Caco-2 (cell line): ENCODE measurements at regions not wholly inside any gene's neighbourhood (a gene's known extent, or its start where the extent isn't known, plus 50 kb on each side); places are given as distances from the start of the nearest gene placed in this dataset.
"Not testable (repeated sequence)": the region's sequence is repeated elsewhere in the genome, so short reads cannot be mapped to it uniquely, and the experiment has no call there.

Source experiments
- BruUV-seq: library from RNA; stranded (reverse); fragments of 400-500 nt; replicated peaks from 2 replicates; lab custom pipeline; 2021; lab: Mats Ljungman, UMichigan
- CTCF ChIA-PET: fragments of 300-600 bp; sonication (Branson Sonifier 250); formaldehyde crosslinking; loops from one replicate; lab custom pipeline; 2022; ENCODE audit warnings: antibody characterized with exemption; lab: Charles Lee
- POLR2A ChIA-PET: fragments of 300-600 bp; sonication (Branson Sonifier 250); formaldehyde crosslinking; loops from one replicate; lab custom pipeline; 2022; ENCODE audit warnings: antibody characterized with exemption; lab: Charles Lee
- DNase-seq, 2 experiments: peaks; one replicate each; pipeline versions ENCODE4 v3.0.0 to v3.0.0-alpha.2; 2020 to 2022
- H3K27me3 ChIP-seq: replicated peaks from 2 replicates; pipeline ENCODE4 v1.6.0; 2011; ENCODE audit warnings: low read length; ENCODE audit not compliant: control insufficient read depth, insufficient read depth
- H3K36me3 ChIP-seq: 2 replicates; pipeline ENCODE4 v1.5.1; 2011; ENCODE audit warnings: low read length; ENCODE audit not compliant: control insufficient read depth, insufficient read depth
- H3K4me1 ChIP-seq: fragments of 250-450 bp; sonication (Bioruptor Pico); 2 replicates; pipeline ENCODE4 v1.5.1; 2020; ENCODE audit warnings: mild to moderate bottlenecking
- H3K4me3 ChIP-seq: 2 replicates; pipeline ENCODE4 v1.5.1; 2011; ENCODE audit warnings: low read depth, mild to moderate bottlenecking, control low read depth, low read length
- H3K9me3 ChIP-seq: fragments of 250-450 bp; sonication (Bioruptor Pico); 2 replicates; pipeline ENCODE4 v1.5.1; 2020; ENCODE audit warnings: mild to moderate bottlenecking, moderate library complexity
- H3K27ac Mint-ChIP-seq: one replicate; pipeline ENCODE4 v1.8.0; 2022; ENCODE audit warnings: mixed read lengths; ENCODE audit not compliant: unreplicated experiment
- H3K27me3 Mint-ChIP-seq: one replicate; pipeline ENCODE4 v1.8.0; 2022; ENCODE audit warnings: mixed read lengths; ENCODE audit not compliant: insufficient read depth, unreplicated experiment
- H3K36me3 Mint-ChIP-seq: one replicate; pipeline ENCODE4 v1.8.0; 2022; ENCODE audit warnings: mild to moderate bottlenecking, mixed read lengths; ENCODE audit not compliant: insufficient read depth, unreplicated experiment
- H3K4me1 Mint-ChIP-seq: one replicate; pipeline ENCODE4 v1.8.0; 2022; ENCODE audit warnings: low read depth, mixed read lengths; ENCODE audit not compliant: unreplicated experiment
- H3K4me3 Mint-ChIP-seq: one replicate; pipeline ENCODE4 v1.8.0; 2022; ENCODE audit warnings: mild to moderate bottlenecking, moderate library complexity, mixed read lengths; ENCODE audit not compliant: unreplicated experiment
- H3K9me3 Mint-ChIP-seq: one replicate; pipeline ENCODE4 v1.8.0; 2022; ENCODE audit warnings: mixed read lengths; ENCODE audit not compliant: unreplicated experiment
- intact Hi-C: fragments of 100-400 bp; cut with micrococcal nuclease; formaldehyde crosslinking; loops from one replicate; pipeline ENCODE4 v1.10.0; 2022; ENCODE audit not compliant: unreplicated experiment
- TF ChIP-seq, protein P1 (sequence below), 2 experiments: fragments of 200-600 bp in 1 of 2; IDR thresholded peaks; 1 replicate in 1 of 2; 2 replicates in 1 of 2; pipeline versions ENCODE4 v1.5.1 to v1.8.0; 2011 to 2022; ENCODE audit warnings: antibody characterized with exemption in 1 of 2, control low read depth in 1 of 2, inconsistent platforms in 1 of 2, low read depth in 1 of 2, low read length in 1 of 2, mild to moderate bottlenecking in 1 of 2, moderate library complexity in 1 of 2; ENCODE audit not compliant: insufficient read depth in 1 of 2, severe bottlenecking in 1 of 2, unreplicated experiment in 1 of 2

DNA sequence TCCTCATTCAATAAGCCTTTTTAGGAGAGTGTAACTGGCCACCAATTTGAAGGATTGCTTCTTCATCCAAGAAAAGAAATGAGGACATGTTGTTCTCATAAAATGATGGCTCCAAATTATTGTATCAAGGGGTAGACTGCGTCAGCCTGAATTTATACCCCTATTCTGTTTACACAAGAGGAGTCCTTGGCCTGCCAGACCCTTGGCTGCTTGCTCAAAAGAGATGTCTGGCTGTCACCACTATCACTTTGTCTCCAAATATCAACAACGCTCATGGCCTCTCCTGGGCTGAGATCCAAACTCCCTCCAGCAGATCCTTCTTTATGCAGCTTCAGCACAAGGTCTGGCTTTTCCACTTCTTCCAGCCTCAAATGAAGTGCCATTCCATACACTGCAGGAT lies 127.9 kb downstream of the OR13H1 start:
- TF ChIP-seq, protein P1, sequence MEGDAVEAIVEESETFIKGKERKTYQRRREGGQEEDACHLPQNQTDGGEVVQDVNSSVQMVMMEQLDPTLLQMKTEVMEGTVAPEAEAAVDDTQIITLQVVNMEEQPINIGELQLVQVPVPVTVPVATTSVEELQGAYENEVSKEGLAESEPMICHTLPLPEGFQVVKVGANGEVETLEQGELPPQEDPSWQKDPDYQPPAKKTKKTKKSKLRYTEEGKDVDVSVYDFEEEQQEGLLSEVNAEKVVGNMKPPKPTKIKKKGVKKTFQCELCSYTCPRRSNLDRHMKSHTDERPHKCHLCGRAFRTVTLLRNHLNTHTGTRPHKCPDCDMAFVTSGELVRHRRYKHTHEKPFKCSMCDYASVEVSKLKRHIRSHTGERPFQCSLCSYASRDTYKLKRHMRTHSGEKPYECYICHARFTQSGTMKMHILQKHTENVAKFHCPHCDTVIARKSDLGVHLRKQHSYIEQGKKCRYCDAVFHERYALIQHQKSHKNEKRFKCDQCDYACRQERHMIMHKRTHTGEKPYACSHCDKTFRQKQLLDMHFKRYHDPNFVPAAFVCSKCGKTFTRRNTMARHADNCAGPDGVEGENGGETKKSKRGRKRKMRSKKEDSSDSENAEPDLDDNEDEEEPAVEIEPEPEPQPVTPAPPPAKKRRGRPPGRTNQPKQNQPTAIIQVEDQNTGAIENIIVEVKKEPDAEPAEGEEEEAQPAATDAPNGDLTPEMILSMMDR (IDR thresholded peaks at IDR 0.05; ENCODE audit: insufficient read depth in 1 of 2, low read depth in 1 of 2, low read length in 1 of 2, severe bottlenecking in 1 of 2, unreplicated experiment in 1 of 2): no peak
- Mint-ChIP-seq H3K36me3 (no peaks in the 10 kb centered on the region), H3K9me3 (no peaks in the 10 kb centered on the region), H3K27ac (no peak overlapping the region), H3K27me3 (no peaks in the 10 kb centered on the region), H3K4me1 (no peaks in the 10 kb centered on the region), H3K4me3 (no peak overlapping the region)
- Histone ChIP-seq H3K4me3 (no peak overlapping the region), H3K27me3 (no peaks in the 10 kb centered on the region), H3K4me1 (no peaks in the 10 kb centered on the region), H3K9me3 (no peaks in the 10 kb centered on the region), H3K36me3 (no peaks in the 10 kb centered on the region)
- ChIA-PET CTCF (no interaction called here), POLR2A (no interaction called here)
- BruUV-seq: no TSS peak
- intact Hi-C loops: no loop called here
- no peak for DNase-seq

DNA sequence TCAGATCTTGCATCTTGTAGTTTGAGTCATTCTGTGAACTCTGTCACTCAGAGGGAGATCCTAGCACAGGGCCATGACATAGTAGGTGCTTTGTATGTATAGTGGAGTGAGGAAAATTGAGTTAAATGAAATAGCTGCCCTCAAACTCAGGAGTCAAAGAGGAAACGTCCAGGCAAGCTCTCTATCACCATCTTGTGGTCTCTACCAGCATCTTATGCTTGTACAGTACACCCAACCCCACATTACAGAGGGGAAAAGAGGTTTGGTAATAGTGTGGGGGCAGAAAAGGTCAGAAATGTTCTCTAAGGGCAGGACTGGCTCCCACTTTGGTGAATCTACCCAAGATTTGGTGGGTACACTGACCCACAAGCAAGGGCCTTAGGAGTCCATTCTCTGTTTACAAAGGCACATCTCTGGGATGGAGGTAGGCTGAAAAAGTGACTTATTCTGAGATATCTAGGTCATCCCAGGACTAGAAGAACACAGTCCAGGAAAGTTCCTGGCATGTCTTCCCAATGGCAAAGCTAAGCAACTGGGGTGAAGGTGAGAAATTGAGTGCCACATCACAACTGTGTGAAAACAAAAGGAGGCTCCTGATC lies 131.8 kb downstream of the OR13H1 start:
- ChIA-PET CTCF (interaction anchor here (0.8 kb wide), 1 partner anchor 28 kb away, joined by 5 read pairs; no protein-coding TSS in a partner anchor), POLR2A (no interaction called here)
- intact Hi-C loops: loop anchor here (1.0 to 5.0 kb wide), 3 partner anchors 43 to 699 kb away; no protein-coding TSS in a partner anchor

DNA sequence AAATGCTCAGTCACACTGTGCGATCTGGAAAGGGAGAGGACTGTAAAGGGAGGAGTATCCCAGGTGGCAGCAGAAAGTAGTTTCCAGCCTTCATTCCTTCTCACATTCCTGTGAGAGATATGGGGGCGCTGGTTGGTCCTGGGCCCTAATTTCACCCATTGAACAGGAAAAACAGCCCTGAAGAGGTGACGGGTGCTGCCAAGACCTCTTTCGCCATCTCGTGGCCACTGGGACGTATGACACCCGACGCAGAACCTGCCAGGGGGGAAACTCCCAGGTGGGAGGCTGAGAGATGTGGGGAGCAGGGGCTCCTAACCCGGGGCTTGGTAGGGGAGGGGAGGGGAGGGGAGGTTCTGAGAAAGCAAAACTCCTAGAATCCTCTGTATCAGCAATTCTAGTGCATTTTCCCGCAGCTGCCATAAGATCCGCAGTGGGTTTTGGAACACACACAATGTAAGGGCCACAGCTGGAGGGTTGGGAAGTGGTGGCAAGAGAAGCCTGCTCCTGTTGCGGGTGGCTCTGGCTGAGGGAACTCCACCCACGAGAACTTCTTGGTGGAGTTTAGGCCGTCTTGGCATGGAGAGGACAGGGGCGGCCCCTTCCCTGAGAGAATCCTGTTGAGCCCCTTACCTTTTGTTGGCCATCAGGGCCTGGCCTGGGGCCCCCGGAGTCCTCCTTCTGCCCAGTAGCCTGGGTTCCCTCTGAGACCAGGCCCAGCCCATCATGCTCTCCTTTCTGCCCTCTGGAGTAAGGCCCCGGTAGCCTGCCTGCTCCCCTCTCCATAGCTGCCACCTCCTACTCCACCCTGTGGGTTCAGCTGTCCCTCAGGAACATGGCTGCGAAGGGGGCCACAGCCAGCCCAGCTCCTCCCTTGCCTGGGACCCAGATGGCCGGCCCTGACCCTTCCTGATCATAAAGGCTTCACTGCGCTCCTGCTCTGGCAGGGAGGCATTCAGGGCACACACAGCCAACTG lies 134.1 kb downstream of the OR13H1 start:
- H3K4me3 Mint-ChIP-seq: no peak overlapping the region
- H3K9me3 ChIP-seq: no peaks in the 10 kb centered on the region
- POLR2A ChIA-PET: no interaction called here
- no peaks in the 10 kb centered on the region for H3K4me1 Mint-ChIP-seq
- CTCF ChIA-PET: no interaction called here
- H3K9me3 Mint-ChIP-seq: no peaks in the 10 kb centered on the region
- intact Hi-C loops: loop anchor here (5.0 kb wide), 2 partner anchors 46 to 416 kb away; no protein-coding TSS in a partner anchor
- DNase-seq: peak; percentile 42 to 48
- TF ChIP-seq, protein P1 (IDR thresholded peaks at IDR 0.05; ENCODE audit: insufficient read depth in 1 of 2, low read depth in 1 of 2, low read length in 1 of 2, severe bottlenecking in 1 of 2, unreplicated experiment in 1 of 2): peak; percentile 65 to 70
- no peak overlapping the region for H3K4me3 ChIP-seq
- H3K4me1 ChIP-seq: no peaks in the 10 kb centered on the region
- BruUV-seq: no TSS peak
- no peaks in the 10 kb centered on the region for H3K27me3 Mint-ChIP-seq
- H3K36me3 Mint-ChIP-seq: no peaks in the 10 kb centered on the region
- H3K27ac Mint-ChIP-seq: no peak overlapping the region
- H3K27me3 ChIP-seq: no peaks in the 10 kb centered on the region
- H3K36me3 ChIP-seq: no peaks in the 10 kb centered on the region

More for the DNA sequence above, 131.8 kb downstream of the OR13H1 start:
- H3K9me3 ChIP-seq: no peaks in the 10 kb centered on the region
- H3K27ac Mint-ChIP-seq: no peak overlapping the region
- no peak overlapping the region for H3K4me3 ChIP-seq
- no peaks in the 10 kb centered on the region for H3K4me1 Mint-ChIP-seq
- no peaks in the 10 kb centered on the region for H3K27me3 Mint-ChIP-seq
- no peaks in the 10 kb centered on the region for H3K27me3 ChIP-seq
- BruUV-seq: no TSS peak
- TF ChIP-seq, protein P1 (IDR thresholded peaks at IDR 0.05; ENCODE audit: insufficient read depth in 1 of 2, low read depth in 1 of 2, low read length in 1 of 2, severe bottlenecking in 1 of 2, unreplicated experiment in 1 of 2): peak; percentile 42 to 62
- no peak overlapping the region for H3K4me3 Mint-ChIP-seq
- H3K36me3 Mint-ChIP-seq: no peaks in the 10 kb centered on the region
- H3K36me3 ChIP-seq: no peaks in the 10 kb centered on the region
- DNase-seq: peak in 1 of 2 experiments; percentile 2
- H3K9me3 Mint-ChIP-seq: no peaks in the 10 kb centered on the region
- H3K4me1 ChIP-seq: no peaks in the 10 kb centered on the region

DNA sequence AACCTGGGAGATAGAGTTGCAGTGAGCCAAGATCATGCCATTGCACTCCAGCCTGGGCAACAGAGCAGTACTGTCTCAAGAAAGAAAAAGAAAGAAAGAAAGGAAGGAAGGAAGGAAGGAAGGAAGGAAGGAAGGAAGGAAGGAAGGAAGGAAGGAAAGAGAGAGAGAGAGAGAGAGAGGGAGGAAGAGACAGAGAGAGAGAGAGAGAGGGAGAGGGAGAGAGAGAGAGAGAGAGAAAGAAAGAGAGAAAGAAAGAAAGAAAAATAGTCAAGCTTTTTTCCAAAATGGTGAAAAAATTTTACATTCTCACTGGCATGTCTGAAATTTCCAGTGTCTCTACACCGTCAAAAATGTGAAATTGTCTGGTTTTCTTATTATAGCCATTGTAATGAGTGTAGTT lies 138.9 kb downstream of the OR13H1 start:
- H3K9me3 ChIP-seq, H3K9me3 Mint-ChIP-seq, BruUV-seq, DNase-seq, CTCF ChIA-PET, intact Hi-C loops, H3K27me3 ChIP-seq, H3K27me3 Mint-ChIP-seq, H3K36me3 ChIP-seq, POLR2A ChIA-PET, H3K4me3 Mint-ChIP-seq, H3K27ac Mint-ChIP-seq, H3K4me1 ChIP-seq, H3K36me3 Mint-ChIP-seq, H3K4me1 Mint-ChIP-seq, H3K4me3 ChIP-seq: not testable (repeated sequence)
